ENCODE measurements at regions not wholly inside any gene's neighbourhood (a gene's known extent, or its start where the extent isn't known, plus 50 kb on each side); places are given as distances from the start of the nearest gene placed in this dataset.

DNA sequence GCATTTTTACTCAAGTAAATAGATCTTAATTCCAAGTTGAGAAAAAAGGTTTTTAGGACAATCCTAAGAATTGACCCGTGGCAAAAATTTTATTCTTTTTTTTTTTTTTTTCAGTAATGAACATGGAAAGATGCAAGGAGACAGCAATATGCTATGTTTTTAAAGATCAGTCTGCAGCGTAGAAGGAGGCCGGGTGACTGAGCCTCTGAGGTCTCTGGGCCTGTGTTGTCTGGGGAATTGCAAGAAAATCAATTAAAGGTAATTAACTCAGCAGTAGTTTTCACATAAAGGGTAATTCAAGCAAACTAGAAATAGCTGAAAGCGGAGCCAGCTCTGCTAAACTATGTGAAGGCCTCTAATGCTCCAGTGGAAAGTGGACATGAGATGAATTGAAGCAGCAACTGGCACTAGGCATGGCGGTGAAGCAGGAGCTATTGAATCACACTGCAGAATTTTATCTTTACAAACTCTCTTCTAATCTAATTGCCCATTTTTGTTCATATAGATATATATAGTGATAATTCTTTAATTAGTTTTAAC is 285.2 kb upstream of the ITGA1 start:
- TF ChIP-seq, protein P1, sequence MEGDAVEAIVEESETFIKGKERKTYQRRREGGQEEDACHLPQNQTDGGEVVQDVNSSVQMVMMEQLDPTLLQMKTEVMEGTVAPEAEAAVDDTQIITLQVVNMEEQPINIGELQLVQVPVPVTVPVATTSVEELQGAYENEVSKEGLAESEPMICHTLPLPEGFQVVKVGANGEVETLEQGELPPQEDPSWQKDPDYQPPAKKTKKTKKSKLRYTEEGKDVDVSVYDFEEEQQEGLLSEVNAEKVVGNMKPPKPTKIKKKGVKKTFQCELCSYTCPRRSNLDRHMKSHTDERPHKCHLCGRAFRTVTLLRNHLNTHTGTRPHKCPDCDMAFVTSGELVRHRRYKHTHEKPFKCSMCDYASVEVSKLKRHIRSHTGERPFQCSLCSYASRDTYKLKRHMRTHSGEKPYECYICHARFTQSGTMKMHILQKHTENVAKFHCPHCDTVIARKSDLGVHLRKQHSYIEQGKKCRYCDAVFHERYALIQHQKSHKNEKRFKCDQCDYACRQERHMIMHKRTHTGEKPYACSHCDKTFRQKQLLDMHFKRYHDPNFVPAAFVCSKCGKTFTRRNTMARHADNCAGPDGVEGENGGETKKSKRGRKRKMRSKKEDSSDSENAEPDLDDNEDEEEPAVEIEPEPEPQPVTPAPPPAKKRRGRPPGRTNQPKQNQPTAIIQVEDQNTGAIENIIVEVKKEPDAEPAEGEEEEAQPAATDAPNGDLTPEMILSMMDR (conservative IDR thresholded peaks at IDR 0.05), result no peak
- no peak for TF ChIP-seq ZFX (IDR thresholded peaks at IDR 0.05)

Measured in C4-2B (cell line).